ENCODE measurements at regions not wholly inside any gene's neighbourhood (a gene's known extent, or its start where the extent isn't known, plus 50 kb on each side); places are given as distances from the start of the nearest gene placed in this dataset.
"Not testable (repeated sequence)": the region's sequence is repeated elsewhere in the genome, so short reads cannot be mapped to it uniquely, and the experiment has no call there.

- TF ChIP-seq POLR2A, CTCF (IDR thresholded peaks at IDR 0.05): not testable (repeated sequence)
Measured at GRCh38 chr14:106410229-106410628, 883.8 kb downstream of the TMEM121 start.
